NCI-H69 (cell line): ENCODE measurements at regions not wholly inside any gene's neighbourhood (a gene's known extent, or its start where the extent isn't known, plus 50 kb on each side); places are given as distances from the start of the nearest gene placed in this dataset.

ENCODE experiments used
- DNase-seq: peaks from one replicate; lab custom pipeline; 2025; lab: John Stamatoyannopoulos, UW

DNA sequence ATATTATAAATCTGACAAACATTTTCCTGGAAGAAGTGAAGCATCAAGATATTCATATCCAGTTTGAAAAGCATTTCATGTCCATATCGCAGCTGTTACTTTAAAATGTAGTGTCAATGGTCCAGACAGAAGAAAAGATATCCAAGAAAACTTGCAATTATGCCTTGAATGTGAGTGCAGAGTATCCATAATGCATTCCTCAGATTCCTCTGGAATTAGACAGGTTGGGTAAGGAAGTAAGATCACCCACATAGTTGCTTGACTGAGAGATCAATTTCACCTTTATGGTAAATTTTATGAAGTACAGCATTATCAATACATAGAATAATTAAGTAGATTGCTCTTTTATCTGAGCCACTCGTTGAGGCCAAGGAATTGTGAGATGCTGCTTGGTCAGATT, 327.0 kb upstream of the SLITRK5 start:
- DNase-seq, result no peak

DNA sequence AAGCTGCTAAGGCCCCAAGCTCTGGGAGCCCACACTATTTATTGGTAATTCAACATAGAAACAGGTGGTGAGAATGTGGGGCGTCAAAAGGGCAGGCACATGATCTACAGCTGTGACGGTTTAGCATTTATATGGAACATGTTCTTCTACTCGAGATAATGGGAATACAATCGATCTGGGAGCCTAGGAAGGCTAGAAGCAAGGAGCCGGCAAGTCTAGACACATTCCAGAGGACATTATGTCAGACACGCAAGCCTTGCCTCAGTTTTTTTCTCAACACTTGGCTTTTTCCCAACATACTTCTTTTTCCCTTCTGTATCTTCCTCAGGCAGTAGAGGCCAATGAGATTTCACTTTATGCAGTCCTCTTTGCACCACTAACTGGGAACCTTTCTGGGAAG, 315.7 kb upstream of the SLITRK5 start:
- peak; percentile 19 for DNase-seq

GRCh38 chr13:87356314-87356713, 314.9 kb upstream of the SLITRK5 start:
- peak; percentile 93 for DNase-seq

GRCh38 chr13:87358319-87358718, 312.9 kb upstream of the SLITRK5 start:
- peak; percentile 52 for DNase-seq

- no peak for DNase-seq
Measured at GRCh38 chr13:87361216-87361615, 310.0 kb upstream of the SLITRK5 start.

DNA sequence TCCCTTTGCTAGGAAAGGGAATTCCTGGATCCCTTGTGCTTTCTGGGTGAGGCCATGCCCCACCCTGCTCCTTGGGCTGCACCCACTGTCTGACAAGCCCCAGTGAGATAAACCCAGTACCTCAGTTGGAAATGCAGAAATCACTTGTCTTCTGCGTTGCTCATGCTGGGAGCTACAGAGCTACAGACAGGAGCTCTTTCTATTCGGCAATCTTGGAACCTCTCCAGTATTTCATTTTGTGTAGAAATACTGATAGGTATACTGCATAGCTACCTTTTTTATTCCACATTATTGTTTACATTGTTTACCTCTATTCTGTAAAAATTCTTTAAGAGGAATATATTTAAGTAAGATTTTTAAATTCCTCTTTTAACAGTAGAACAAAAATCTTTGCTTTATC, 302.5 kb upstream of the SLITRK5 start:
- peak; percentile 70 for DNase-seq

DNA sequence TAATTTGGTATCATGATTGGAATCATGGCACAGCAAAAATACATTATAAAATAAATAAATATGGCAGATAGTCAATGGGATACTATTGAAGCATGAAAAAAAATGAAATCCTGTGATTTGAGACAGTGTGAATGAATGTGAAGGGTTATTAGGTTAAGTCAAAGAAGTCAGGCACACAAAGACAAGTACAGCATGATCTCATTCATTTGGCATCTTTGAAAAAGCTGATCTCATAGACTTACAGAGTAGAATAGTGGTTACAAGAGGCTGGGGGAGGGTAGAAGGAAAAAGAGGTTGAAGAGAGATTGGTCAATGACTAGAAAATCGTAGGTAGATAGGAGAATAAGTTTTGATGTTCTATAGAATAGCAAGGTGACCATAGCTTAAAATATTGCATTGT, 295.1 kb upstream of the SLITRK5 start:
- DNase-seq, result no peak

GRCh38 chr13:87384099-87384498, 287.1 kb upstream of the SLITRK5 start:
- no peak for DNase-seq

GRCh38 chr13:87393358-87393757, 277.8 kb upstream of the SLITRK5 start:
- no peak for DNase-seq

GRCh38 chr13:87398047-87398446, 273.1 kb upstream of the SLITRK5 start:
- peak; percentile 16 for DNase-seq

DNA sequence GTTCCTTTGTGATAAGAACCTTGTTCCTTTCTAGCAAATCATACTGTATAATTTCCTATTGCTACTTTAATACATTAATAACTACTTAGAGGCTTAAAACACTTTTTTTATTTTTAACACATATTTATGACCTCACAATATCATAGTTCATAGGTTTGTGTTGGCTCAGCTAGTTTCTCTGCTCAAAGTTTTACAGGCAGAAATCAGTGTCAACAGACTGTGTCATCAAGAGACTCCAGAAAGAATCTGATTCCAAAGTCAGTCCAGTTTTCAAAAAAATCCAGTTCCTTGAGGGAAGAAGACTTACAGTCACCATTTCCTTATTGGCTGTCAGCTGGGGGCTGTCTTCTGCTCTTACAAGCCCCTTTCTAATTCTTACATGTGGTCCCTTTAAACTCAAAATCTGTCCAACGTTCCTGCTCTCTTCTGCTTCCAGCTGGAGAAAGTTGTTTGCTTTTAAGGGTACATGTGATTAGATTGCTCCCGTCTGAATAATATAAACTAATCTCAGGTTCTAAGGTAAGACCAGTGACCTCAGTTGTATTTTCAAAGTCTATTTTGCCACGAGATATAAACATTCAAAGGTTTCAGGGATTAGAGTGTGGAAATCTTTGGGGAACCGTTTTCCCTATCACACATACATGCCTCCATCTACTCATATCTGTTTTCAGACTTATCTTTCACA, 267.3 kb upstream of the SLITRK5 start:
- no peak for DNase-seq

GRCh38 chr13:87426742-87427141, 244.4 kb upstream of the SLITRK5 start:
- DNase-seq, result no peak

DNA sequence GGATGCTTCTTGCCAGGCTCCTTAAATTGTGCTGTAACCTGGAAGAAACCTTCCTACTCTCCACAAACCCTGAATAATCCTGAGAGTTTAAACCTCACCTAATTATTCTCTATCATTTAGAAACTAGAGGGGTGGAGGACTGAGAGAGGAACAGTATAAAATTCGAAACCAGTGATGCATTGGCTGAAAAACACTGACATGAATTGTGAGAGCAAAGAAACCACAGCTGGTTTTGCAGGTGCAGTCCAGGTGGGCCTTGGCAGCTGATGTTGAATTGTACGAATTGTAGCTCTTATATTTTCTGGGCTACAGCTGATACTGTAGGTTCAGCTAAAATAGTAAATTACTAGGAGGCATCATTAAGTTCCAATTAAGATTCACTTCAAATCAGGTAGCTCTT, 227.0 kb upstream of the SLITRK5 start:
- peak; percentile 32 for DNase-seq

- DNase-seq, result no peak
Measured at GRCh38 chr13:87452281-87452680, 218.9 kb upstream of the SLITRK5 start.

DNA sequence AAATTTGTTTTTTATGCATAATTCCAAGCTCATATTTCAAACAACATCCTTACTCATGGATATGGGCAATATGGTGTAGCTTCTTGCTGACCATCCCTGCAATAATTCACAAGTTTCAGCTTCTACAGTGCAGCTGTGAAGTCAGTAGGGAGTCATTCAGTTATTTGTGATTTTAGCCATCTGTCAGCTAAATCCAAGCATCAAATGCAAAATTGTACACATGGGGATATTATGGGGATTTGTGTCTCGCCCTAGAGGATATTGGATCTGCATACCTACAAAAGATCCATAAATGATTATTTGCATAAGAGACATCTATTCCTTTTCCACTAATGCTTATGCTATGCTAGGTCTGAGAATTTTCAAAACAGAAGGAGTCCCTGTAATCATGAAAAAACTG, 217.9 kb upstream of the SLITRK5 start:
- DNase-seq, result peak; percentile 85

GRCh38 chr13:87459419-87459818, 211.8 kb upstream of the SLITRK5 start:
- DNase-seq, result no peak

- no peak for DNase-seq
Measured at GRCh38 chr13:87497426-87497825, 173.7 kb upstream of the SLITRK5 start.

DNA sequence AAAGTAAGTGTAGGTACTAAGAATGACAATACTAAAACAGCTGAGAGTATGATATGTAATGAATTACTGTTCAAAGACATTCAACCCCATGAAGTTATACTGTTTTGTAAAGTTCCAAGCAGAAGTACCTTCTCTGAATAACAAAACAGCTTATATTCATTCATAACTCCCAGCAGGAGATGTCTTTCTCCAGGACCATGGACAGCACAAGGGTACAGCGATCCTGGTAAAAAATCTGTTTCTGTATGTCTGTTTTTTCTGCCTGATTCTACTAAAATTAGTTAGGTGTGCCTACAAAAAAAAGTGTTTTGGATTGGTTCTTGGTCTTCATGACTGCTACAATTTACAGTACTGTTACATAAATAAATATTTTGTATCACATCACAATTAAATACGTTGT, 172.5 kb upstream of the SLITRK5 start:
- DNase-seq, result no peak

- DNase-seq, result no peak
Measured at GRCh38 chr13:87524775-87525174, 146.4 kb upstream of the SLITRK5 start.

- no peak for DNase-seq
Measured at GRCh38 chr13:87533776-87534175, 137.4 kb upstream of the SLITRK5 start.

- DNase-seq, result no peak
Measured at GRCh38 chr13:87535911-87536310, 135.3 kb upstream of the SLITRK5 start.

DNA sequence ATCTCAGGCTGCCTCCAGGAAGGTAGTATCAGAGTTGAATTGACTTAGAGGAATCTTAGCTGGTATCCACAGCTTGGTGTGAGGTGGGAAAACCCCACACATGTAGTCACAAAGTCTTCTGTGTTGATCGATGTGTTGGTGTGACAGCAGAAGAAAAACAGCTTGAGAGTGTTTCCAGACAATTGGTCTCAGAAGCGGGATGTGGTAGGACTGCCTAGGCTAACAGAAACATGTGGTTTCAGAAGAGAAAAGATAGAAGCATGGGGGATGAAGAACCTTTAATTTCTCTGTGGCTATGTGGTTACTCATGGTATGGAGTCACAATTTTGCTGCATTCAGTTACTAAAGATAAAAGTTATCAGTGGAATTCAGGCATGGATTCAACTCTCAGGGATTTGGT, 134.7 kb upstream of the SLITRK5 start:
- no peak for DNase-seq

DNA sequence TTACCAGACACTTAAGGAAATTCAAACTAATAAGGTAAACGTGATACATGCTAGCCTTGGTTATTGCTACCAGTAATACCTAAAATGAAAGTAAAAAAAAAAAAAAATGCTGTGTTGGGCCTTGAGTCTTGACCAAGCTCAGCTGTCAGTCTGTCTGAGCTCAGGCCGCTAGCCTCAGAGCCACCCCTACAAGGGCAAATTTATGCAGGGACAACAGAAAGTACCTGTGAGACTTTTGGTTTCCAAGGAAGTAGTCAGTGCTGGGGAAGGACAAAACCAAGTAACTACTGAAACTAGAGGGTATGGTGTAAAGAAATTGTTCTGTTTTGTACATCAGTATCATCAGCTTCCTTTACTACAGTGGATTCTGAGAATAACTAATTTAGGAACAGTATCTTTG, 134.3 kb upstream of the SLITRK5 start:
- DNase-seq, result no peak

GRCh38 chr13:87537951-87538350, 133.2 kb upstream of the SLITRK5 start:
- DNase-seq, result no peak
